Bone marrow (tissue), 2 donors: ENCODE measurements at regions not wholly inside any gene's neighbourhood (a gene's known extent, or its start where the extent isn't known, plus 50 kb on each side); places are given as distances from the start of the nearest gene placed in this dataset.

Source experiments
- DNase-seq, 2 donors: peaks; one replicate each; lab custom pipeline; 2025; lab: John Stamatoyannopoulos, UW

DNA sequence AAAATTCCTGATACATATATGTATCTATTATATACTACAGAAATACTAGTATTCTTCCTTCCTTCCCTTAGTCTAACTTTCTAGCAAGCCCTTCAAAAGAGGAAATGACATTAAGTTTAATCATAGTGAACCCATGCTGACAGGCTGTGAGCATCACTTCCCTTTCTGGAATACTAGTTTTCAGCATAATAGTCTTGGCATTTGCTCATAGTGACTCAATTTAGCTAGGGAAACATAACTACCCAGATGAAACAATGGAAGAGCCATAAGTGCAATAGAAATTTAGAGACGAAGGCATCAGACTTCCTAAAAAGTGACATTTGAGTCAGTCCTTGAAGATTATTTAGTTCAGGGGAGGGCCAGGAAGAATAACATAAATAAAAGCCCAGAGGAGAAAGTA is 184.5 kb upstream of the CRY1 start:
- no peak for DNase-seq

DNA sequence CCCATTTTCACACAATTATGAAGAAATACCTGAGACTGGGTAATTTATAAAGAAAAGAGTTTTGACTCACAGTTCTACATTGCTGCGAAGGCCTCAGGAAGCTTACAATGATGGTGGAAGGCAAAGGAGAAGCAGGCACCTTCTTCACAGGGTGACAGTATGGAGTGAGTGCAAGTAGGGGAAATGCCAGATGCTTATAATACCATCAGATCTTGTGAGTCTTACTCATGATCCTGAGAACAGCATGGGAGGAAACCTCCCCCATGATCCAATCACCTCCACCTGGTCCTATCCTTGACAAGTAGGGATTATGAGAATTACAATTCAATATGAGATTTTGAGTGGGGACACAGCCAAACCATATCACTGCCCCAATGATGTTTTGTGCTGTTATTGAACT is 189.3 kb upstream of the CRY1 start:
- no peak for DNase-seq

DNA sequence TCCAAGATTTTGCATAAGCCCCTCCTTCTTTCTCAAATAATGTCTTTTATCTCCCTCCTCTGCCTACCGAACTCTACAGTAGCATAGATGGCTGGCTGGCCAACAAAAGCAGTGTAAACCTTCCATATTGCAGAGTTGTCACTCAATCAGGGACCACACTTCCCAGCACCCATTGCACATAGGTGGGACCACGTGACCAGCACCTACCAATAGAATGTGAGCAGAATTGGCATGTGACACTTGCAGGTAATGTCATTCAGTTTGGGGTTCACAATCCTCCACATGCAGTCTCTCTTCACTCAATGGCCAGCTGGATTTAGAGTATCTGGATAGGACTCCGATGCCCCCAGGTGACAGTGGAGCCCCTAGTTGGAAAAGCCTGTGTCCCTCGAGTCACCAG is 190.3 kb upstream of the CRY1 start:
- DNase-seq, result no peak

DNA sequence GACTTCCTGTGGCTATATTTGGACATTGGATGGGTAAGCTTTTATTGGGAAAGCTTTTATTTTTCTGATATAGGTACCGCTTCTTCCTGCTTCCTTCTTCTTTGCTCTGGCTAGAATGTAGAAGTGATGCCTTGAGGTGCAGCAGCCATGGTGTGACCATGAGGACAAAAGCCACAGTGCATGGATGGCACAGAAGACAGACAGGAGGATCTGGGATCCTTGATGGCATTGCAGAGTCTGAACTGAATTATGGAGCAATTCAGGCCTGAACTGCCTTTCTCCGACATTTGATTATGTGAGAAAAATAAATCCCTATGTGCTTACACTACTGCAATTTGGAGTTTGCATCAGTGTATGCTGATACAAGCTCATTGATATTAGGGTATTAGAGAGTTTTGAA is 191.3 kb upstream of the CRY1 start:
- no peak for DNase-seq

DNA sequence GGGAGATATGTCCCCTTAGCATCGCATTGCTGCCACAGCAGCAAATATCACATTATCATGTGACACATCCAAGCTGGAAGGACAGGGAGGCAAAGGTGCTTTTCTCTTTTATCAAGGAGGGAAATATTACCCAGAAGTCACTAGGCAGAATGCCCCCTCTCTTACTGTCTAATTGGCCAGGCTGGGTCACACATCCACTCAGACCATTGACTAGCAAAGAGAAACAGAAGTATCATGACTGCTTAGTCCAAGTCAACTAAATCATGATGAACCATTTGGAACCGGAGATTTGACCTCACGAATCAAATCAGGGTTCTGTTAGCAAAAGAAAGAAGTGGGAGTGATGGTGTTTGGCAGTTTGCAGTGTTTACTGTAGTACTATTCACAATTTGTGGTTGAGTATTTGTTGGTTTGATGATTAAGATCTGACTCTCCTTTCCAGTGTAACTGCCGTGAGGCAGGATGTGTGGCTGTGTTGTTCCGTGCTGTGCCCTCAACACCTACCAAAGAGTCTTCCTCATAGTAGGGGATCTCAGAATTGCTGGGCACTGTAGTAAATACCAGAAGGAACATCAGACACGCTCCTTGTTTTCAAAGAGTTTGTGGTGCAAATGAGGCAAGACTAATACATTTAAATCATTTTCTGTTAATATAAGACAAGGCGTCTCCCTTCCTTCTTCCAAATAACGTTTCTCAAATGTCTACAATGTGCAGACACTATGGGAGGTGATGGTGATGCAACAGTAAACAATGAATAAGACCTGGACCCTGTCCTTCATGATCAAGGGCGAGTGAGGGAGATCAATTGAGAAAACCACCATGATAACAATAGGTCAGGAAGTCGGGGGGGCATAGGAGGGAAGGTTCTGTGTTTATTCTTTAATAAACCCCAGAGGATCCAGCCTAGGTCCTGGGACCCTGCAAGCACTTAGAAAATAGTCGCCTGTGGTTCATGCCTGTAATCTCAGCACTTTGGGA is 194.4 kb upstream of the CRY1 start:
- no peak for DNase-seq

DNA sequence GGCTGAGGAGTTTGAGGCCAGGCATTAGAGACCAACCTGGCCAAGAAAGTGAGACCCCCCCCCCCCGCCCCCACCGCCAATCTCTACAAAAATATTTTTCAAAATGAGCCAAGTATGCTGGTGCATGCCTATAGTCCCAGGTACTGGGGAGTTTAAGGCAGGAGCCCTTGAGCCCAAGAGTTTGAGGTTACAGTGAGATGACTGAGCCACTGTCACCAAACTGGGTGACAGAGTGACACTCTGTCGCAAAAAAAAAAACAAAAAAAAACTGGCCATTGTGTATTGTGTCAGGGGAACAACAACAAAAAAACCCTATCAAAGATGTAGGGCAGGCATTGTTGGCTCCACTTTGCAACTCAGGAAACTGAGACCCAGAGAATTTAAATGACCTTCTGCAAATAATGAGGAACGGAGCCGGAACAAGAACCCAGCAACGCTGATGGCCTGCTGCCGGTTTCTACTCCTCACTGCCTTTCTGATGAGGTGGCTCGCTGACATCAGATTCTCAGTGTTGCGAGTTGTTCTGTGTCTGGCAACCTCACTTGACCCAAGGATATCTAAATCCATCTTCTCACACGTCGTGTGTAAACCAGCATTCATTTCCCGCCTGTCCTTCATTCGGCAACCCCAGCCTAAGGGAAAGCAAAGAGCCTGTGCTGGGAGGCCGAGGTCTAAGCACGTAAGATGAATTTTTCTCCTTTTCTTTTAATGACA is 195.2 kb upstream of the CRY1 start:
- no peak for DNase-seq

DNA sequence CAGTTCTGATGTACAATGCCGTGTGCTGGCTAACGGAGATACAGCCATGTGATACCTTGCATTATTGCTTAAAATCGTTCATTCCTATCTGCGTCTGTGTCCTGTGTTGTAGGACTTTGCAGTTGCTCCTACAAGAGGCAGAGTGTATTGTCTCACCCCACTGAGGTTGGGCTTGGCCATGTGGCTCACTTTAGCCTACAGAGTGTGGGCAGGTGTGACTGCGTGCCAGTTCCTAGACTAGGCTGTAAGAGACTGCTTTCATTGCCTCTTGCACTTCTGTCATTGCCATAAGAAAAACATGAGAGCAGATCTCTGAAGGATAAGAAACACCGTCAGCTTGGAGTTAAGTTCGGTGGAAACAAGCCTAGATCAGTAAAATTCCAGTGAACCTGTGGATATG is 197.7 kb upstream of the CRY1 start:
- DNase-seq, result no peak

DNA sequence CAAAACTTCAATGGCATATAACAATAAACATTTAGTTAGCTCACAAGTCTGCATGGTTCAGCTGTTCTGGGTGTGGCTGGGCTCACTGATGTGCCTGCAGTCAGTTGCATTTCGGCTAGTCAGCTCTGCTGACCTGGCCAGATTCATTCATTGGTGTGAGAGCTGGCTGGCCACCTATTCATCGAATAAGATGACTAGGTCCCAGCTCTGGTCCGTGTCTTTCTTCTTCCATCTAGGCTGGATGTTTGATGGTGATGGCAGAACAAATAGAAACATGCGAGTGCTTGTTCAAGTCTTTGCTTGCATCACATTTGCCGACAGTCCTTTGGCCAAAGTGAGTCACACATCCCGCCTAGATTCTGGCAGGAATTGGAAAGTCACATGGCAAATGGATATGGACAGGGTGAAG is 203.3 kb upstream of the CRY1 start:
- no peak for DNase-seq

DNA sequence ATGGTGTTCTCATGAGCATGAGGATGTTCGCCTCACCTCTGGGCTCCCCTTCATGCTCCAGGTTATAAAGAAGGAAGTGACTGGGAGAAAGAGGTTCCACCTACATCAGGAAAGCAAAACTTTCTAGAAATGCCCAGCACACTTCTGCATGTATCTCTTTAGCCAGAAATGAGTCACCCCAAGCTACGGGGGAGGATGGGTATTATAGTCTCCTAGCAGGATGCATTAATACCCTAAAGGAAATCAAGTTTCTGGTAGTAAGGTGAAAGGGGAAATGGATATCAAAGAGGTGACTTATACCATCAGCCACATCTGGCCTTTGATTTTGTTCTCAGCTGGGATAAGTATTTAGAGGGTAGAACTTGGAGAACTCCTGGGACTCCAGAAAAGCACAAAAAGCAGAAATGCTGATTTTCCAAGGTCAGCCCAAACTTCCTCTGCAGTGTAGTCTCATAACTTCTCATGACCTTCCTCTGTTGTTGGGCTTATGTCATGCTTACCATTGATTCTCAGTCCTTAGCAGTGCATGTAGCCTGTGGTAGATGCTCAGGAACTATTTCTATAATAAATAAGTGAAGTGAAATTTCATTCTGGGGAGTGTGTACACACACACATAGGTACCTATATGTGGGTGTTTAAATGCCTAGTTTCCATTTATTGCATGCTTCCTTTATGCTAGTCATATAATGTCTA is 209.4 kb upstream of the CRY1 start:
- DNase-seq, result no peak

DNA sequence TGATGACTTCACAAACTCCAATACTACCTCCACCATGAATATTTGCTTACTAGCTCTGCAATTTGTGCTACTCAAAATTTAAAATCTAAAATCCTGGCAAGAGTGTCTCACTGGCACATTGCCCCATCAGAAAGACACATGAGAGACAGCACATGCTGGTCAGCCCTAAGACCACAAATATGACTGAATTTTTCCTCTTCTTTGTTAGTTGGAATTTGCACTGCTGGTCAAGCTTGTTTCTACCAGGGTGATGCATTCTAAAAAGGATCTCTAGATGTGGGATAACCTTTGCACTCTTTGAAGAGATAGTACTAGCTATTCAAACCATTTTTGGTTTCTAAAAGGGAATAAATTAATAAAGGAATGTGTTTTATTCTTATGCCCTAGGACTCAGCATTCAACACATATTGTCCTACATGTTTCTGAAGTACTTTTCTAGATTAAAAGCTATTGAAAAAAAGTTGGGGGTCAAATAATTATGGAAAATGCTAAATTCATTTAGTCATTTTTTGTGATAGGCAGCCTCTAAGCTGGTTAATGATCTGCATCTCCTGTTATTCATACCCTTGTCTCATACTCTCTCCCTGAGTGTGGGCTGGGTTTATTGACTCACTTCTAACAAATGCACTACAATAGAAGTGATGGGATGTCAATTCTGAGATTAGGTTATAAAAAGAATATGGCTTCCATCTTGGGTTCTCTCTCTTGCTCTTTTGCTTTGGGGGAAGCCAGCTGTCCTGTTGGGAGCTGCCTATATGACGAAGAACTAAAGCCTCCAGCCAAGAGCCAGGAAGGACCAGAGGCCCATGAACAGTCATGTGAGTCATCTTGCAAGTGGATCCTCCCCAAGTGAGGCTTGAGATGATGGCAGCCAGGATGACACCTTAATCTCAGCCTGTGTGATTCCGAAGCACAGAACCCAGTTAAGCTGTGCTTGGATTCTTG is 211.5 kb upstream of the CRY1 start:
- no peak for DNase-seq

DNA sequence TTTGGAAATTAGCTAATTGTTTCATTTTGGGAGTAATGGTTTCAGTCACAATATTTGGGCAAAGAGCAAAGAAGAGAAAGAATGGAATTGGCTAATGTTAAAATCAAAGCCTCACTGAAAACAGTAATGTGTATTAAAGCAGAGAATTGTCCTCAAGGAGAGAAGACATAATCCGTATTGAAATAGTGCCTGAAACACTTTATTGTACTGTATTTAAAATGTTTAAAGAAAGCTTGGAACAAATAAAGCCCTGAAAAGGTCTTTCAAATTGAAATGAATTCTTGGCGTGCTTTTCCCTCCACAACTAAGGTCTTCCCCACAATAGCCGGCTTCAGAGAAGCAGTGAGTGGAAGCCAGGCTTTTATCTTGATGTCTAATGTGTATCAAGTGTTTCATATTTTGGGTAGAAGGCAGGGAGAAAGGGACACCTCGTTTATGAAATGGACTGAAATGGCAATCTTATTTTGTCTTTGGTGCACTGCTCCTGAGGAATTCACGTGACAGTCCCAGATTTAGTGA is 212.9 kb upstream of the CRY1 start:
- no peak for DNase-seq

DNA sequence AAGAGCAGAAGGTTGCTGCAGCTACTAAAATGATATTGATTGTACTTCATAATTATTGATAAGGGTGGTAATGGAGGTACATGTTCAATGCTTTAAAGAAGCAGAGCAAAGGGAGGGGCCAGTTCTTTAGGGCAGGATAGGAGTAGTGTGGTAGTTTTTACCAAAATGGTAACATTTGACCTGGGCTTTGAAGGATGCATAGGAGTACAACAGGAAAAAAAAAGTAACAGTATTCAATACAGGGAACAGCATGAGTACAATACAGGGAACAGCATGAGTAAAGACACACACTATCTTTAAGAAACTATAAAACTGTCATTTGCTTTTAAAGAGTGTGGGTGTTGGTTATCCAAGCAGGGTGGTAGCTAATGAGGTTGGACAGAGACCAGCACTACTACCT is 215.0 kb upstream of the CRY1 start:
- no peak for DNase-seq

DNA sequence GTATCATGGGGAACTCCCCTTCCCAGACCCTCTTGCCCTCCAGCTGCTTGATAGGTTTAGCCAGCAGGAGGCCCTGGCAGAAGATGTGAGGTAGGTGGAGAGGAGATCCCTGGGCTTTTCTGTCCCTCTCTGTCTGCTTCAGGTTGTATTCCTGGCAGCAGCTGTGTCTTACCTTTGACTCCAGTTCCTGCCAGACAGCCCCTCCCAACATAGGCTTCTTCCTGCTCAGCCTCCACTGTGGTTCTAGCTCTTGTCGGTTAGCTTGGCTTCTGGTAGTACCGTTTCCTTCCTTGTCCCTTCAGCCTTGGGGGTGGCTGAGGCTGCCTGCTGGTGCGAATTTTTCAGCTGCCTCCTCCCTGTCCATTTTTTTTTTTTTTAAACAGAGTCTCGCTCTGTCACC is 215.7 kb upstream of the CRY1 start:
- DNase-seq, result peak in 1 of 2 donors; percentile 62

DNA sequence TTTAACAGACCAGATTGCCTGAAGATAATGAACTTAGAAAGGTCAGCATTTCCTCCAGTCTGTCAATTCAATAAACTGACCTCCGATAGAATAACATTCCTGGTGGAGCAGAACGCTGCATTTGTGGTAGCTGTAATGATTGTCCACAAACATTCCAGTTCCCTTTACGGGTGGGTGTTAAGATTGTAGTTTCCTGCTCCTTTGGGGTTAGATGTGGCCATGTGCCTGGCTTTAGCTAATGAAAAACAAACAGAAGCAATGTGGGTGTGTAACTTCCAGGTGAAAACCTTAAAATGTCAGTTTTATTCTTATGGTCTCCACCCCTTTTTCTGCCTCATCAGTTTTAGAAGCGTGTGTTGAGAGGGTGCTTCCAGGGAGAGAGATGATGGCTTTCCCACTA is 217.3 kb upstream of the CRY1 start:
- no peak for DNase-seq

DNA sequence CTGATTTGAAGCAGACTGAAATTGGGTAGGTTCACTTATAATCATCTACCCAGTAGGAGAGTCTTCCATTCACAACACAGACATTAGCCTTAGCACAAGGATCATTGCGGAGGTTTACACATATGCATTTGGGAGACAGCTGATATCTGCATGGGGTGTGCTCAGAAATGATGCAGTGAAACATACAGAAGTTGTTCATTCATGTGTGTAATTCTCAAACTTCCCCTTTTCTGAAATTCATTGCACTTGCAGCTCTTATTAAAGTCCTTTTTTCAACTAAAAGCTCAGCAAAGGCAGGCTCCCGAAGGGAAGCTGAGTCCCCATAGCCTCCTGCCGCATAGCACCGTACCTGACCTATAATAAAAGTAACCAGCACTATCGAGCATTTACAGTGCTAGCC is 218.3 kb upstream of the CRY1 start:
- DNase-seq, result no peak

DNA sequence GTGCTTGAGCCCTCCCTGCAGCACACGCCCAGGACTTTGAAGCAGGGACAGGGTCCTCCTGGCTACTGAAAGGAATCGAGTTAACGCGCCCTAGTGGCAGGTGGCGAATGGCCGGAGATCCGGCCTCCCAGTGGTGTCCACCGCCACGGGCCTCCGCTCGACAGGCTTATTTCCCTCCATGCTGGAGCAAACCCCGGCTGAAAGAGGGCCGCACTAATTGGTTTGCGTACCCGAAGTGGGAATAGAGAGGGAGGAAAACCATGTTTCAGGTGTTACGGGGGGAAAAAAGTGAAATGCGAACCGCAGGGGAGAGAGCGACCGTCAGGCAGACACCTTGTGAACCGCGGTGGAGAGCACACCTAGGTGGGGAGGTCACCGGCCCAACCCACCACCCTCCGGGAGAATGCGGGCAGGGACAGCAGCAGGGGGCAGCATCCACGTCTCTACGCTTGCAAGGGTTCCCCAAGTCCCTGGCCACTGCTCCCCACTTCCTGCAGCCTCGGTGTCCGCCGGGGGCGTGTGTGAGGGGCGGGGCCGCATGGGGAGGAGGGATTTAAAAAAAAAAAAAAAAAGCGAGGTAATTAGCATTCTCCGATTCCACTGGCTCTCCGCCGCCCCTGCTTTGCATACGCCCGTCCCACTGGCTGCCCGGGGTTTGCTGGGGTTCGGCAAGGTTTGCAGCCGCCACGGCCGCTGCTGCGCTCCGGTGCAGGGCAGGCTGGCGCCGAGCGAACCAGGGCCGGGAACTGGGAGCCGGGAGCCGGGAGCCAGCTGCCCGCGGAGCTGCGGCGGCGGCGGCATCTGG is 224.6 kb upstream of the CRY1 start:
- peak; percentile 74 to 75 for DNase-seq

DNA sequence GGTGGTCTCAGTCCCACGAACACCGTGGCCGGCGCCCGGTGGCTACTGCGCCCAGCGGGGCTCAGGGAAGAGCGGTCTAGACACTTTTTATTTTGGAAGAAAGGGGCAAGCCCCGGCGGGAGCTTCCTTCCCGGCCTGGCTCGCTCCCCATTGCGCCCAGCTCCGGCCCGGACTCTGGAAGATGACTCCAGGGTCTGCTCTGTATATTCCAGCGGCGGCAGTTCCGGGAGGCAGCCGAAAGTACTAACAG is 225.1 kb upstream of the CRY1 start:
- DNase-seq, result peak in 1 of 2 donors; percentile 75

DNA sequence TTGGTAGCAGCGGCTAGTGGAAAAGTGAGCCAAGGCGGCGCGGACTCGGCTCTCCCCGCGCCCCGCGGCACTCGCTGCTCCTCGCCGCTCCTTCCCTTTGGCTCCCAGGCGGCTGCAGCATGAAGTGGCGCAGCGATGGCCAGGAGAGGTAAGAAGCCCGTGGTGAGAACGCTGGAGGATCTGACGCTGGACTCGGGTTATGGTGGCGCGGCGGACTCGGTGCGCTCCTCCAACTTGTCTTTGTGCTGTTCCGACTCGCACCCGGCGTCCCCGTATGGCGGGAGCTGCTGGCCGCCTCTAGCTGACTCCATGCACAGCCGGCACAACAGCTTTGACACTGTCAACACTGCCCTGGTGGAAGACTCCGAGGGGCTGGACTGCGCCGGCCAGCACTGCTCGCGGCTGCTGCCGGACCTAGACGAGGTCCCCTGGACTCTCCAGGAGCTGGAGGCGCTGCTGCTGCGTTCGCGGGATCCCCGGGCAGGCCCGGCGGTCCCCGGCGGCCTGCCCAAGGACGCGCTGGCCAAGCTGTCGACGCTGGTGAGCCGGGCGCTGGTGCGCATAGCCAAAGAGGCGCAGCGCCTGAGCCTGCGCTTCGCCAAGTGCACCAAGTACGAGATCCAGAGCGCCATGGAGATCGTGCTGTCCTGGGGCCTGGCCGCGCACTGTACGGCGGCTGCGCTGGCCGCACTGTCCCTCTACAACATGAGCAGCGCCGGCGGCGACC is 225.6 kb upstream of the CRY1 start:
- DNase-seq, result peak in 1 of 2 donors; percentile 56

DNA sequence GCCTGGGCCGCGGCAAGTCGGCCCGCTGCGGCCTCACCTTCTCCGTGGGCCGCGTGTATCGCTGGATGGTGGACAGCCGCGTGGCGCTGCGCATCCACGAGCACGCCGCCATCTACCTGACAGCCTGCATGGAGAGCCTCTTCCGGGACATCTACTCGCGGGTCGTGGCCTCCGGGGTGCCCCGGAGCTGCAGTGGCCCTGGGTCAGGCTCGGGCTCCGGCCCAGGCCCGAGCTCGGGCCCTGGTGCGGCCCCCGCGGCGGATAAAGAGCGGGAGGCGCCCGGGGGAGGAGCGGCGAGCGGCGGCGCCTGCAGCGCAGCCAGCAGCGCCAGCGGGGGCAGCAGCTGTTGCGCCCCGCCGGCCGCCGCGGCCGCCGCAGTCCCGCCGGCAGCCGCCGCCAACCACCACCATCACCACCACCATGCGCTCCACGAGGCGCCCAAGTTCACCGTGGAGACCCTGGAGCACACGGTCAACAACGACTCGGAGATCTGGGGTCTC is 226.2 kb upstream of the CRY1 start:
- no peak for DNase-seq
